ENCODE measurements at regions not wholly inside any gene's neighbourhood (a gene's known extent, or its start where the extent isn't known, plus 50 kb on each side); places are given as distances from the start of the nearest gene placed in this dataset.

GRCh38 chr2:18885457-18885856 lies 296.1 kb upstream of the NT5C1B start:
- no peak overlapping the region for H3K4me3 Mint-ChIP-seq (ENCODE audit: low read depth, unreplicated experiment)
- peaks cover 8% of the 10 kb centered on the region for H3K4me1 Mint-ChIP-seq (ENCODE audit: low read depth, unreplicated experiment)
- no peaks in the 10 kb centered on the region for H3K9me3 Mint-ChIP-seq (ENCODE audit: low read depth, unreplicated experiment)
- no peaks in the 10 kb centered on the region for H3K36me3 Mint-ChIP-seq (ENCODE audit: insufficient read depth, unreplicated experiment)
- CTCF ChIA-PET, result no interaction called here
- DNase-seq, result no peak
- no peaks in the 10 kb centered on the region for H3K27me3 Mint-ChIP-seq (ENCODE audit: unreplicated experiment)
- no peak for TF ChIP-seq CTCF (IDR thresholded peaks at IDR 0.05; ENCODE audit: unreplicated experiment)
- intact Hi-C loops (cut with micrococcal nuclease; ENCODE audit: unreplicated experiment), result loop anchor here (2.0 kb wide), 1 partner anchor 135 kb away; no protein-coding TSS in a partner anchor
- H3K27ac Mint-ChIP-seq (ENCODE audit: unreplicated experiment), result no peak overlapping the region
- no TSS peak for BruUV-seq (replicated peaks)

- CTCF ChIA-PET, result no interaction called here
These were observed 294.5 kb upstream of the NT5C1B start for GRCh38 chr2:18883616-18884456.

GRCh38 chr2:18871430-18871829 lies 282.1 kb upstream of the NT5C1B start:
- TF ChIP-seq CTCF (IDR thresholded peaks at IDR 0.05; ENCODE audit: unreplicated experiment), result no peak
- DNase-seq, result no peak
- H3K27me3 Mint-ChIP-seq (ENCODE audit: unreplicated experiment), result no peaks in the 10 kb centered on the region
- H3K4me3 Mint-ChIP-seq (ENCODE audit: low read depth, unreplicated experiment), result no peak overlapping the region
- H3K9me3 Mint-ChIP-seq (ENCODE audit: low read depth, unreplicated experiment), result peaks cover 2% of the 10 kb centered on the region
- CTCF ChIA-PET, result interaction anchor here (0.6 kb wide), 1 partner anchor 37 kb away, joined by 3 read pairs; no protein-coding TSS in a partner anchor
- intact Hi-C loops (cut with micrococcal nuclease; ENCODE audit: unreplicated experiment), result no loop called here
- no peak overlapping the region for H3K27ac Mint-ChIP-seq (ENCODE audit: unreplicated experiment)
- no TSS peak for BruUV-seq (replicated peaks)
- no peaks in the 10 kb centered on the region for H3K36me3 Mint-ChIP-seq (ENCODE audit: insufficient read depth, unreplicated experiment)
- H3K4me1 Mint-ChIP-seq (ENCODE audit: low read depth, unreplicated experiment), result no peaks in the 10 kb centered on the region

More at GRCh38 chr2:18883616-18884456, 294.5 kb upstream of the NT5C1B start:
- intact Hi-C loops (cut with micrococcal nuclease; ENCODE audit: unreplicated experiment), result loop anchor here (1.0 to 5.0 kb wide), 5 partner anchors 133 to 978 kb away; no protein-coding TSS in a partner anchor
- no TSS peak for BruUV-seq (replicated peaks)
- Mint-ChIP-seq H3K36me3 (ENCODE audit: insufficient read depth, unreplicated experiment) (no peaks in the 10 kb centered on the region), H3K27me3 (ENCODE audit: unreplicated experiment) (no peaks in the 10 kb centered on the region), H3K9me3 (ENCODE audit: low read depth, unreplicated experiment) (no peaks in the 10 kb centered on the region), H3K4me3 (ENCODE audit: low read depth, unreplicated experiment) (no peak overlapping the region), H3K4me1 (ENCODE audit: low read depth, unreplicated experiment) (peaks cover 8% of the 10 kb centered on the region), H3K27ac (ENCODE audit: unreplicated experiment) (no peak overlapping the region)
- no peak for TF ChIP-seq CTCF (IDR thresholded peaks at IDR 0.05; ENCODE audit: unreplicated experiment)
- peak; percentile 54 for DNase-seq

- no peaks in the 10 kb centered on the region for H3K4me1 Mint-ChIP-seq (ENCODE audit: low read depth, unreplicated experiment)
- CTCF ChIA-PET, result no interaction called here
- H3K4me3 Mint-ChIP-seq (ENCODE audit: low read depth, unreplicated experiment), result no peak overlapping the region
- H3K36me3 Mint-ChIP-seq (ENCODE audit: insufficient read depth, unreplicated experiment), result no peaks in the 10 kb centered on the region
- BruUV-seq (replicated peaks), result no TSS peak
- no peak for TF ChIP-seq CTCF (IDR thresholded peaks at IDR 0.05; ENCODE audit: unreplicated experiment)
- H3K27me3 Mint-ChIP-seq (ENCODE audit: unreplicated experiment), result no peaks in the 10 kb centered on the region
- no peak for DNase-seq
- intact Hi-C loops (cut with micrococcal nuclease; ENCODE audit: unreplicated experiment), result no loop called here
- H3K27ac Mint-ChIP-seq (ENCODE audit: unreplicated experiment), result no peak overlapping the region
- H3K9me3 Mint-ChIP-seq (ENCODE audit: low read depth, unreplicated experiment), result peaks cover 2% of the 10 kb centered on the region
These were observed 280.9 kb upstream of the NT5C1B start for GRCh38 chr2:18870307-18870706.

Measured in Calu3 (cell line).